ENCODE measurements at regions not wholly inside any gene's neighbourhood (a gene's known extent, or its start where the extent isn't known, plus 50 kb on each side); places are given as distances from the start of the nearest gene placed in this dataset.
"Not testable (repeated sequence)": the region's sequence is repeated elsewhere in the genome, so short reads cannot be mapped to it uniquely, and the experiment has no call there.

- DNase-seq (ENCODE audit: low spot score): no peak
Measured at GRCh38 chr9:90523958-90524357, 118.7 kb downstream of the DIRAS2 start.

- DNase-seq (ENCODE audit: low spot score): no peak
Measured at GRCh38 chr9:90526386-90526785, 116.2 kb downstream of the DIRAS2 start.

- DNase-seq (ENCODE audit: low spot score): not testable (repeated sequence)
Measured at GRCh38 chr9:90536094-90536493, 106.5 kb downstream of the DIRAS2 start.

GRCh38 chr9:90538566-90538965 lies 104.1 kb downstream of the DIRAS2 start:
- no peak for DNase-seq (ENCODE audit: low spot score)

GRCh38 chr9:90539286-90539685 lies 103.3 kb downstream of the DIRAS2 start:
- no peak for DNase-seq (ENCODE audit: low spot score)

- no peak for DNase-seq (ENCODE audit: low spot score)
Measured at GRCh38 chr9:90540734-90541133, 101.9 kb downstream of the DIRAS2 start.

- no peak for DNase-seq (ENCODE audit: low spot score)
Measured at GRCh38 chr9:90544488-90544887, 98.1 kb downstream of the DIRAS2 start.

- peak; percentile 37 for DNase-seq (ENCODE audit: low spot score)
Measured at GRCh38 chr9:90546200-90546599, 96.4 kb downstream of the DIRAS2 start.

- DNase-seq (ENCODE audit: low spot score): no peak
Measured at GRCh38 chr9:90547896-90548295, 94.7 kb downstream of the DIRAS2 start.

- no peak for DNase-seq (ENCODE audit: low spot score)
Measured at GRCh38 chr9:90552317-90552716, 90.3 kb downstream of the DIRAS2 start.

- no peak for DNase-seq (ENCODE audit: low spot score)
Measured at GRCh38 chr9:90555351-90556057, 87.1 kb downstream of the DIRAS2 start.

- no peak for DNase-seq (ENCODE audit: low spot score)
Measured at GRCh38 chr9:90556897-90557675, 85.5 kb downstream of the DIRAS2 start.

- DNase-seq (ENCODE audit: low spot score): no peak
Measured at GRCh38 chr9:90559075-90560073, 83.2 kb downstream of the DIRAS2 start.

Measured in H4 (cell line).